ENCODE measurements at regions not wholly inside any gene's neighbourhood (a gene's known extent, or its start where the extent isn't known, plus 50 kb on each side); places are given as distances from the start of the nearest gene placed in this dataset.

DNA sequence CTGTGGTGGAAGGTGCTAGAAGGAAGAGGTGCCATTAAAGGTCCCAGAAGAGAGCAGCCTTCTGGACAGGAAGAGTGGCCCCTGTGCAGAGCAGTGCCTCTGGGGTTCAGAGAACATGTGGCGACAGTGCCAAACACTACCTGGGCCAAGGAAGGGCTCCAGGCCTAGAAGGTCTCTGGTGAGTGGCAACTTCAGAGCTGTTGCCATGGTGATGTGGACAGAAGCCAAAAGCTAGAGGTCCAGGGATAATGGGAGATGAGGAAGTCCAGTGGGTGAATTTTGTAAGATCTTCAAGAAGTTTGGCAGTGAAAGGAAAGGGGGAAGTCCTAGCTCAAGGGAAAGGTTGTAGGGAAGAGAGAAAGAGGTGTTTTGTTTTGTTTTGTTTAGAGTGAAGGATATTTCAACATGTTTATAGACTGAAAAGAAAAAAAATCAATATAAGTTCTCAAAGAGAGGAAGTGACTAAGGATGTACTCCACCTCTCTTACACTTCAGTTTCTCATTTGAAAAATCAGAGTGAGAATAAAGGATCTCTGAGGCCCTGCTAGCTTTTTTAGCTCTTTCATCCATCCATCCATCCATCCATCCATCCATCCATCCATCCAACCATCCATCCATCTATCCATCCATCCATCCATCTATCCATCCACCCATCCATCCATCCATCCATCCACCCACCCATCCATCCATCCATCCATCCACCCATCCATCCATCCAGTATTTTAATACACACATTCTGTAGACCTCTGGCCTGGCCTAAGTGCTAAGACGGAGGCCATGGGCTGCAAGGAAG lies 77.1 kb upstream of the DUSP5 start:
- TF ChIP-seq POLR2AphosphoS5 (IDR thresholded peaks at IDR 0.05; ENCODE audit: low read depth, low read length): no peak
- TF ChIP-seq TAF1 (IDR thresholded peaks at IDR 0.05; ENCODE audit: low read depth, low read length): no peak

Data from GM12891 (cell line).